PC-9 (cell line): ENCODE measurements at regions not wholly inside any gene's neighbourhood (a gene's known extent, or its start where the extent isn't known, plus 50 kb on each side); places are given as distances from the start of the nearest gene placed in this dataset.

ENCODE experiments used
- BruUV-seq: library from RNA; stranded (reverse); fragments of 400-500 nt; replicated peaks from 2 replicates; lab custom pipeline; 2021; lab: Mats Ljungman, UMichigan
- CTCF ChIA-PET: fragments of 300-600 bp; sonication (Branson Sonifier 250); formaldehyde crosslinking; loops from one replicate; lab custom pipeline; 2022; ENCODE audit warnings: antibody characterized with exemption; lab: Charles Lee
- POLR2A ChIA-PET: fragments of 300-600 bp; sonication (Branson Sonifier 250); formaldehyde crosslinking; loops from one replicate; lab custom pipeline; 2022; ENCODE audit warnings: antibody characterized with exemption; ENCODE audit not compliant: unreplicated experiment; lab: Charles Lee
- DNase-seq, 2 experiments: peaks; one replicate each; pipeline versions ENCODE4 v3.0.0 to v3.0.0-alpha.2; 2015 to 2022; ENCODE audit warnings: mixed read lengths in 1 of 2
- H2AFZ ChIP-seq: fragments of 200-600 bp; sonication (generic); 2 replicates; pipeline ENCODE4 v1.8.1; 2017; ENCODE audit warnings: antibody characterized with exemption
- H3F3A ChIP-seq: fragments of 200-600 bp; sonication (generic); 2 replicates; pipeline ENCODE4 v1.8.1; 2017; ENCODE audit warnings: antibody characterized with exemption, mild to moderate bottlenecking, low read depth; ENCODE audit not compliant: insufficient read depth
- H3K27ac ChIP-seq: fragments of 200-600 bp; sonication (generic); 2 replicates; pipeline ENCODE4 v1.6.1; 2016; ENCODE audit warnings: mixed run types
- H3K27me3 ChIP-seq: fragments of 200-600 bp; sonication (generic); 2 replicates; pipeline ENCODE4 v1.6.1; 2016; ENCODE audit warnings: low read depth, mixed run types; ENCODE audit not compliant: insufficient read depth
- H3K36me3 ChIP-seq: fragments of 200-600 bp; sonication (generic); 2 replicates; pipeline ENCODE4 v1.6.1; 2016; ENCODE audit warnings: low read depth, mixed run types
- H3K4me1 ChIP-seq: fragments of 200-600 bp; sonication (generic); replicated peaks from 2 replicates; pipeline ENCODE4 v1.6.1; 2016; ENCODE audit warnings: mixed run types; ENCODE audit not compliant: insufficient read depth
- H3K4me2 ChIP-seq: fragments of 200-600 bp; sonication (generic); 2 replicates; pipeline ENCODE4 v1.6.1; 2017; ENCODE audit warnings: mixed run types
- H3K4me3 ChIP-seq: fragments of 200-600 bp; sonication (generic); 2 replicates; pipeline ENCODE4 v1.6.1; 2016; ENCODE audit warnings: mixed run types
- H3K79me2 ChIP-seq: fragments of 200-600 bp; sonication (generic); 2 replicates; pipeline ENCODE4 v1.6.1; 2017; ENCODE audit warnings: low read depth, mixed run types
- H3K9me2 ChIP-seq: fragments of 200-600 bp; sonication (generic); 2 replicates; pipeline ENCODE4 v1.8.1; 2017; ENCODE audit warnings: mild to moderate bottlenecking; ENCODE audit not compliant: insufficient read depth
- H3K9me3 ChIP-seq: fragments of 200-600 bp; sonication (generic); 2 replicates; pipeline ENCODE4 v1.8.1; 2016; ENCODE audit warnings: low read depth; ENCODE audit not compliant: insufficient read depth
- H4K20me1 ChIP-seq: fragments of 200-600 bp; sonication (generic); 2 replicates; pipeline ENCODE4 v1.8.1; 2017; ENCODE audit not compliant: insufficient read depth
- CTCF ChIP-seq: fragments of 200-600 bp; sonication (generic); conservative IDR thresholded peaks from 2 replicates; pipeline ENCODE4 v1.6.1; 2017; ENCODE audit warnings: mixed run types, antibody characterized with exemption, mild to moderate bottlenecking, moderate library complexity
- EZH2 ChIP-seq: fragments of 200-600 bp; sonication (generic); IDR thresholded peaks from 2 replicates; pipeline ENCODE4 v1.8.0; 2017; ENCODE audit warnings: antibody characterized with exemption, low read depth
- intact Hi-C: fragments of 100-400 bp; cut with micrococcal nuclease; formaldehyde crosslinking; loops from one replicate; pipeline ENCODE4 v1.10.0; 2022; ENCODE audit not compliant: unreplicated experiment

GRCh38 chr21:28737674-28738419 lies 254.8 kb downstream of the LTN1 start:
- TF ChIP-seq EZH2 (no peak), CTCF (no peak)
- no peaks in the 10 kb centered on the region for H3K27me3 ChIP-seq
- no peak for DNase-seq
- no peak overlapping the region for H3K4me3 ChIP-seq
- H3K79me2 ChIP-seq = no peaks in the 10 kb centered on the region
- no peaks in the 10 kb centered on the region for H3K36me3 ChIP-seq
- ChIA-PET CTCF (no interaction called here), POLR2A (no interaction called here)
- H3K9me2 ChIP-seq = no peaks in the 10 kb centered on the region
- no peak overlapping the region for H2AFZ ChIP-seq
- 0 out of 2 replicates have a peak, but pooled peaks cover 3% of the 10 kb centered on the region for H3K9me3 ChIP-seq
- no peaks in the 10 kb centered on the region for H3F3A ChIP-seq
- no peak overlapping the region for H3K4me2 ChIP-seq
- intact Hi-C loops = no loop called here
- no peaks in the 10 kb centered on the region for H3K4me1 ChIP-seq
- H4K20me1 ChIP-seq = no peaks in the 10 kb centered on the region
- BruUV-seq = no TSS peak
- H3K27ac ChIP-seq = no peak overlapping the region

- no peaks in the 10 kb centered on the region for H3K9me2 ChIP-seq
- no peak overlapping the region for H3K4me2 ChIP-seq
- BruUV-seq = no TSS peak
- CTCF ChIA-PET = no interaction called here
- no peak overlapping the region for H3K4me3 ChIP-seq
- 0 out of 2 replicates have a peak, but pooled peaks cover 3% of the 10 kb centered on the region for H3K9me3 ChIP-seq
- DNase-seq = no peak
- H4K20me1 ChIP-seq = no peaks in the 10 kb centered on the region
- H3K4me1 ChIP-seq = no peaks in the 10 kb centered on the region
- POLR2A ChIA-PET = no interaction called here
- H3K36me3 ChIP-seq = no peaks in the 10 kb centered on the region
- TF ChIP-seq EZH2 (no peak), CTCF (no peak)
- H3K27me3 ChIP-seq = no peaks in the 10 kb centered on the region
- no peaks in the 10 kb centered on the region for H3K79me2 ChIP-seq
- H3K27ac ChIP-seq = no peak overlapping the region
- H3F3A ChIP-seq = no peaks in the 10 kb centered on the region
- H2AFZ ChIP-seq = no peak overlapping the region
- intact Hi-C loops = no loop called here
Measured at GRCh38 chr21:28734522-28735175, 258.0 kb downstream of the LTN1 start.

GRCh38 chr21:28731700-28732321 lies 260.9 kb downstream of the LTN1 start:
- CTCF ChIA-PET = no interaction called here
- Histone ChIP-seq H4K20me1 (no peaks in the 10 kb centered on the region), H3K9me3 (0 out of 2 replicates have a peak, but pooled peaks cover 3% of the 10 kb centered on the region), H3K4me2 (no peak overlapping the region), H3F3A (no peaks in the 10 kb centered on the region), H3K27ac (no peak overlapping the region), H3K79me2 (no peaks in the 10 kb centered on the region), H3K36me3 (no peaks in the 10 kb centered on the region), H3K4me1 (no peaks in the 10 kb centered on the region), H3K9me2 (no peaks in the 10 kb centered on the region), H3K27me3 (no peaks in the 10 kb centered on the region), H2AFZ (no peak overlapping the region), H3K4me3 (no peak overlapping the region)
- BruUV-seq = no TSS peak
- no peak for DNase-seq
- intact Hi-C loops = no loop called here
- POLR2A ChIA-PET = no interaction called here
- no peak for TF ChIP-seq EZH2
- TF ChIP-seq CTCF = no peak
